NCI-H226 (cell line): ENCODE measurements at regions not wholly inside any gene's neighbourhood (a gene's known extent, or its start where the extent isn't known, plus 50 kb on each side); places are given as distances from the start of the nearest gene placed in this dataset.
A peak's percentile ranks its signal among the peaks of the same experiment; 100 is the strongest.
"Not testable (repeated sequence)": the region's sequence is repeated elsewhere in the genome, so short reads cannot be mapped to it uniquely, and the experiment has no call there.

Experiments
- DNase-seq: peaks from one replicate; pipeline ENCODE4 v3.0.0-alpha.2; 2015

DNA sequence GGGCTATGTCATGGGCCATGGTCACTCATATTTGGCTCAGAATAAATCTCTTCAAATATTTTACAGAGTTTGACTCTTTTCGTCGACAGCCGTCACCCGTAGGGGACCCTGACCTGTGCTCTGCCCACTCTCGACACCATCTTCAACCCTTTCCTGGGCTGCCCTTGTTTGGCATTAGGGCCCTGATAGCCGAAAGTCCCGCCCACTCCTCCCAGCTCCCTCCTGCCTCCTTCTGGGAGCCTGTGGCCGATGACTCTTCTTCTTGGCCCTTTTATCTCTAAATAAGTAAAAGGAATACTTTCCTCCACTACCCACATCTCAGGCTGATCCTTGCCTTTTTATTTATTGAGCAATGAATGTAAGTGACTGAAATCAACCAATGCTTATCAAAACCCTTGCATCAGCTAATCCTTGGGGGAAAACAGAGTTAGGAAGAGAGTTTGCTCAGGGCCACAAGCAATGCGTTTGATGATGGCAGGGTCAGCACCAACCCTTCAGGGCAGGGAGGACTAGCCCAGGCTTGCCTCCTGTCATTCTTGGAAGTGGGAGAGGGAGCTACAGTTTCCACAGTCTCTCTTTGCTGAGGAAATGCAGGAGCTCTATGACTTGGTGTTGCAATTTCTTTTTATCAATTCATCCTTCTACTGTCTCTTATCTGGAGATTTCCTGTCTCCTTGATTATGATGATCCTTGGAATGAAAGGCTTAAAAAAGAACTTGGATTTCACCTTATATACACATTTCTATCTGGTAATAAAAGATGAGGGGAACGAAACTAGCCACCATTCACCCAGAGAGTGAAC, 218.2 kb upstream of the PODXL start:
- DNase-seq, result peak; percentile 59

DNA sequence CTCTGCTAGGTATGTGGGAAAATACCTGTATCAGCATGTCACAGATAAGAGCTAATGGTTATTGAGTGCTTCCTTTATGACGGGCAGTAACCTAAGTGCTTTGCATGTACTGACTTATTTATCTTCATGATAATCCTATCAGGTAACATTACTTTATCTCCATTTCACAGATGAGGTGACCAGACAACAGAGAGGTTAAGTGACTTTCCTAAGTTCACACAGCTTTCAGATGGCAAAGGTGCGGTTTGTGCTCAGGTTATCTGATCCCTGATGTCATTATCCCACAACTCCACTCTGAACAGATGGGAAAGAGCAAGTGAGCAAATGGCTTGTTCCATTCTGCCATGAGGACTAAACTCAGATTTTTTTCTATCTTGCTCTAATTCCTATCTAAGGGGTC, 217.0 kb upstream of the PODXL start:
- no peak for DNase-seq

DNA sequence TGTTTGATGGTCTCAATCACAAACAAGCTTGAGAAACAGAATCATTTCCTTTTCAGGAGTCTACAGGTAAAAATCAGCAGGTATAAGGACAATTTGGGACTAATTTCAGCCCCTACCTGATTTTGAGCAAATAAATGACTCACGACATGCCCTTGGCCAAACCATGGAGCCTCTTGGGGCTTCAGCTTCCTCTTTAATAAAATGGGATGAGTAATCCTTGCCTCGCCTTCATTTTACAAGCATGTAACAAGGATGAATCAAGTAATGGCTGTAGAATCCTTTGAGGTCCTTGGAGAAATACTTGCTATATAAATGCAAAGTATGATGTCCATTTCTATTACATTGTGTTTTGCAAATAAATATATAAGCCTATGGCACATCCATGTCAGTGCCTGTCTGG, 212.8 kb upstream of the PODXL start:
- peak; percentile 17 for DNase-seq

DNA sequence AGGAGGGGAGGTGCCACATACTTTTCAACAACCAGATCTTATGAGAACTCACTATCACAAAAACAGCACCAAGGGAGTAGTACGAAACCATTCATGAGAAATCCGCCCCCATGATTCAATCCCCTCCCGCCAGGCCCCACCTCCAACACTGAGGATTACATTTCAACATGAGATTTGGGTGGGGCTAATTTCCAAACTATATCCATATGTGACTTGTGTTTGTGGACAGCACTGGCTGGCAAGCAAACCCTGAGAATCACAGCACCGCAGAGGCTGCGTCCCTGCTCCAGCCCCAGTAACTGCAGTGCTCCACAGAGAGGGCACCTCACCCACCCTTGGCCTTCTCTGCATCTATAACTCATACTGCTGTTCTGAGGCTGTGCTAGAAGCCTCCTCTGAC, 211.2 kb upstream of the PODXL start:
- DNase-seq, result no peak

DNA sequence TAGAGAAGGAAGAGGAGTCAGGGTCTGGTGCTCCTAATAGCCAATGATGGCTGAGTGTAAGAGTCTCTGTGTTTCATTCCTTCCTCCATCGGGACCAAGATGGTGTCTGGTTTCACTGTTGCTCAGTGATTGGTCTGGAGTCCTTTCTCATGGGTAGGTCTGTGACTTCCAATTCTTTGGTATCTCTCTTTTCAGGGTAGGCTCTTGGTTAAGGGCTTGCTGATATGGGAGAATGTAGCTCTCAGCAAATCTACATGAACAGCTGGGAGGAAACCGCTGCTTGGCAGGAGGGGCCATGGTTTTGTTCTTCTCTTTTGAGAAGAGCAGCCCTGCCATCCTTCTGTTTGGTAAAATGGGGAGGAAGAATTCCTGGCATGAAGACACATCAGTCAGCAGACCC, 209.1 kb upstream of the PODXL start:
- DNase-seq, result no peak

DNA sequence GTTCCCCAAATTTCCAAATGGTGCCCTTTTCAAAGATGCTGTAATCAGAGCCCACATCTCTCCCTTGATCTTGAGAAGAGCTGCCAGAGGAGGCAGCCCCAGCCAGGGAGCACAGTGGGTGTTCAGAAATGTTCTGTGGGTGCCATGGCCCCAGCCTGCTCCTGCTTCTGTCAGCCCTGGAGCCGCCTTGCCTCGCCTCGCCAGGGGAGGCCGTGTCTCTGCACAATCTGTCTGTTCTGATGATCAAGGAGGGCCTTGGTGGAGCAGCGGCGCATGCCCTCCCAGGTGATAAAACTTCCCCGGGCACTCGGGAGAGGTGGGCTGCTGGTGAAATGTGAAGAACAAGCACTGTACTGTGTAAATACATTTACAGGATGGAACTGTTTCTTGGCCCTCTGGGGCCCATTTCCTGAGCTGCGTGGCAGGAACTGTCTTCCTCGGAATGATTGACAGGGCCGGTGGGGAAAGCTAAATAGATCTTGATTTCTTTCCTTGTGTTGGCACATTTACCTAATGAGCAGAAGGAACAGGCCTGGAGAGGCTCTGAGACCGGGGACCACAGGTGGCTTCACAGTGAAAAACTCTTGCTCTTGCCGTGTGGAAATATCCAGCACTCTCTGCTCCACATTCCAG, 207.8 kb upstream of the PODXL start:
- no peak for DNase-seq

DNA sequence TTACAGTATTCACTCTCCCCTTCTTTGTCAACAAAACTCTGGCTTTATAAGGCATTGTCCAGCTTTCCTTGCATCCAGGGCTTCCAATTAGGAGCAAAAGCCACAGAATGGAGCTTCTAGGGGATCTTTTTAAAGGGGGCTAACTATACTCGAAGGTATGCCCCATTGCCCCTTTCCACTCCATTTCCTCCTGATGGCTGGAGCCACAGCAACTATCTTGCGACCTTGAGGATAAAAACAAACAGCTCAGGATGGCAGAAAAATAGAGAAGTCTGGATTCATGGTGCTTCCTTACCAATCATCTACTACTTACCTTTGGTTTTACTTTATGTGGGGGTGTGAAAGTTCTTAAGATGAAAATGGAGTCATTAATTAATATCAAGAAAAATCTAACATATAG, 206.3 kb upstream of the PODXL start:
- DNase-seq, result no peak

DNA sequence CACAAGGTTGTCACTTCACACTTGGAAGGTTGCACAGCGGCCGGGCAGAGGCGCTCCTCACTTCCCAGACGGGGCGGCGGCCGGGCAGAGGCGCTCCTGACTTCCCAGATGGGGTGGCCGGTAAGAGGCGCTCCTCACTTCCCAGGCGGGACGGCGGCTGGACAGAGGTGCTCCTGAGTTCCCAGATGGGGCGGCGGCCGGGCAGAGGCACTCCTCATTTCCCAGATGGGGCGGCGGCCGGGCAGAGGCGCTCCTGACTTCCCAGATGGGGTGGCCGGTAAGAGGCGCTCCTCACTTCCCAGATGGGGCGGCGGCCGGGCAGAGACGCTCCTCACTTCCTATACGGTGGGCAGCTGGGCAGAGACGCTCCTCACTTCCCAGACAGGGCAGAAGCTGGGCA, 199.4 kb upstream of the PODXL start:
- DNase-seq, result not testable (repeated sequence)

DNA sequence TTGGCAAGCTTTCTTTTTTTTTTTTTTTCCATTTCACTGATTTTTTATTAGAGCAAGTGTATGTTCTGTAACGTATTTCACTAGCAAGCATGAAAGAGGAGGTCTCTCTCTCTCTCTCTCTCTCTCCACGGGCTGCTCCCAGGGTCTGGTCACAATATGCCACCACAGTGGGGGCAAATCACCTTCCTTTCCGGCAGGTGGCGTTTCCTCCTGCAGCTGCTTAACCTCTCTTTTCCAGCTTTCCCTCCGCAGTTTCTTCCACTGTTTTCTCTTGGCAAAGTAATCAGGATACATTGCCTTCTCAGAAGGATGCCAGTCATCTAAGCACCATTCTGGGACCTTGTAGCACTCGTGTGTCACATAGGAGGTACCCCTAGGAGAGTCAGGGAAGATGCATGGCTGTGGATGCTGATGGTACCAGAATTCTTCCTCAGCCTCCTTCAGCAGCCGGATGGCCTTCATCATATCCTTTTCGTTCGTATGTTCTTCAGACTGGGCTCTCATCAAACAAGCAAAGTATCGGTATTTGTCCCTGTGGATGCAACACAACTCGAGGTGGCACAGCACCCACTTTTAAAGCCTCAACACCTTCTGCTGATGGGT, 197.3 kb upstream of the PODXL start:
- DNase-seq, result no peak

DNA sequence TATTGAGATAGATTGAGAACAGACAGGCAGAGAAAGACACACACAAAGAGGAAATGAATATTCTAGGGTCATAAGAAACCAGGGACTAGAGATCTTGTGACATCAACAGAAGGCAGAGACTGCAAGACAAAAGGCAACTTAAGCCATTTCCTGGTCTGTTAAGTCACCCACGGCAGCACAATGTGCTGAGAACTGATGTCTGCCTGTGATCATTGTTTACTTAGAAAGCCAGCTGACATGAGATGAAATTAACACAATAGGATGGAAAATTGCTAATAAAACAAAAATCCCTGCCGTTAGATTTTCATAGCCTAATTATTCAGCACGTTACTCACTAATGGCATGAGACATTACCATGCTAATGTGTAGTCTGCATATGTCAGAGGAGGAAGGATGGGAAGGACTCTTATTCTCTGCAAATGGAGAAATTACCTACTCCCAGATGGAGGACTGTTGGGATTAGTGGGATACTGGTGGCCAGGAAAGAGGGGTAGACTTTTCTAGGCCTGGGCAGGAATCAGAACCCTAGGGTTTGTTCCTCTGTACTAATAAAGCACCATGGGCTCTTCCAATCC, 191.3 kb upstream of the PODXL start:
- DNase-seq, result no peak

DNA sequence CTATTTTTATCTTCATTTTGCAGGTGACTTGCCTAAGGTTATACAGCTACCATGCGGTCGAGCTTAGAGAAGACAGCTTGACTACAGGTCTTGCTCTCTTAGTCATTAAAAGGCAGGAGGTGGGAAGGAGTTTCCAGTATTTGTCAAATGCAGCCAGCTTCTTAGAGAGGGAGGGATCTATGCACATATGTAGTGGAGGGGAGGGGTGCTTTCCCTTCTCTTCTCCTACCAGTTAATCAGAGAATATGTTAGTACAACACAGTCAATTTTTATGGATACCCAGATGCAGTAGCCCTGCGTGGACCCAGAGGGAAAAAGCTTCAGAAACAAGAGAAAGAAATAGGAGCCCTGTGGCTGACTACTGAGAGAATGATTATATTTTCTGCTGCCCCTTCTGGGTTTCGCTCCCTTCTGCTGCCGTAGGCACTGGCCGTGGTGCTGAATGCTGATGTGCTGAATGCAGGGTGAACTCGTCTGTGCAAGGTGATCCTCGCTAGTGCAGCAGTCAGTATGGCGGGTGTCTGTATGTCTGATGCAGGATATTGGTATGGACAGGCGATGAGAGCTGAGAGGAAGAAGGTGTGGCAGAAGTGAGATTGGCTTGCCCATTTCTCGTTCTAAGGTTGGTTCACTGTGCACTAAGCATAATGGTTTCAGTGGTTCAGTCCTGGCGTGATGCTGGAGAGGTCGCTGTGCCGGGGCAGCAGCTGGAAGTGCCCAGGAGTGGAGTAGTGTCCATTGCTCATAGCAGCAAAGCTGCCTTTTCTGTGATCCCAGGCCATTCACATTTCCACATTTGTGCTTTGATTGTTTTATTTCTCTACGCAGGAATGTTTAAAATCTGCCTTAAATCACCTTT, 189.2 kb upstream of the PODXL start:
- DNase-seq, result peak; percentile 24

DNA sequence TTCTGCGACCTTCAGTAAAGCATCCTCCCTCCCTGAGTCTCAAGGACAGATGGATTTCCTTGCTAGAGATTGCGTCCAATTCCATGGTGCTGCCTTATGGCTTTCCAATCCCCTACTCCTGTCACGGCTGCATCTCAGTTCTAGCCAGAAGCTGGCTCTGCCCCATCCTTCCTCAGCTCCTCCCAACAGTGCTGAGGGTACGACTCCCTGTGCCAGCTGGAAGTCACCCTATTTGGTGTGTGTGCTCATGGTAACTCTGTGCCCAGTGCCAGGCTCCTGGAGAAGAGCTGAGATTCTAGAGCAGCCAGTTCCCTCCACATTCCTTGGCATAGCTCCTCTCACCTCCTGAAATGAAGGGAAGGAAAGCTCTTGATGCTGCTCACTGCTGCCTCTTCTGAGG, 185.0 kb upstream of the PODXL start:
- DNase-seq, result no peak

DNA sequence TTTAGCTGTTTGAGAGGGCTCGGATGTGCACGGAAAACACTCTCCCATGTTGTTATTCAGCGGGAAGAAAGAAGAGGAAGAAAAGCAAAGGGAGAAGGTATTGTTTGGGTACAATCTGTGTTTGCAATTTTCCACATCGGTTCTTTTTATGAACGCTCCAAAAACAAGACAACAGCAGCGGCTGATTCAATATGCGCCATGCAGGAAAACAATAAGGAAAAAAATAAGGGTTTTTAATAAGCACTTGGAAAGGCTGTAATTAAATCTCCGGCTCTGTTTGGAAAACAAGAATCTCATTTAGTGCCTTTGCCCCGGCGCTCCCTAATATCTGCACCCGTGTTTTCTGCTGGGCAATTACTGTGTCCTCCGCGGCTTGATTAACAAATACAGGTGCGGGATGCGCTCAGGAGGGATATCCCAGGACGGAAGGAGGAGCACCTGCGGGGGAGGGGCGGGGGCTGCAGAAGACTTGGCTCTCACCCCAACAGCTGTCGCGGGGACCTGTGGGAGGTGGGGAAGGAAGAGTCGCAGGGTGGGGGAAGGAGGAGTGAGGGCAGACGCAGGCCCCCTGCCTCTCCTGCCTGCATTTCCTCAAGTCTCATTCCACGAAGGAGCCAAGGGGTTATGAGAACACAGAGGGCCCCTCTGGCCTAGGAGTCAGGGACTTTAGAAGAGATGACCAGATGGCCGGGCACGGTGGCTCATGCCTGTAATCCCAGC, 181.5 kb upstream of the PODXL start:
- DNase-seq, result no peak

DNA sequence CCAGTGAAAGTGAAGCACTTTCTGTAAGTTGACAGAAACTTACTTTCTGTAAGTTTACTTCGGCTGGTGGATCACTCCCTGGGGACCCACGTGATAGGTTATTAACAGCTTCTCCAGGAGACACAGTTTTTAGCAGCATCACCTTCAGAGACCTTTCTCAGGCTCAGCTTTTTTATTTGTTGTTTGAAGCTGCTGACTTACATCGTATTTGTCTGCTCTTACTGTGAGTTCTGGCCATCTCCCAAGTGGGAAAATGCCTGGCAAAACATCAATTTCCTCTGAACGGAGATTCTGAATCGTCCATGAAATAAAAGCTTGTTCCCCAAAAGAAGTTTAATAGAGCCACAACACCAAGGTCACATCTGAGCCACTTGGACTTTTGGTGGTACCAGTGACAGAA, 178.7 kb upstream of the PODXL start:
- DNase-seq, result no peak

DNA sequence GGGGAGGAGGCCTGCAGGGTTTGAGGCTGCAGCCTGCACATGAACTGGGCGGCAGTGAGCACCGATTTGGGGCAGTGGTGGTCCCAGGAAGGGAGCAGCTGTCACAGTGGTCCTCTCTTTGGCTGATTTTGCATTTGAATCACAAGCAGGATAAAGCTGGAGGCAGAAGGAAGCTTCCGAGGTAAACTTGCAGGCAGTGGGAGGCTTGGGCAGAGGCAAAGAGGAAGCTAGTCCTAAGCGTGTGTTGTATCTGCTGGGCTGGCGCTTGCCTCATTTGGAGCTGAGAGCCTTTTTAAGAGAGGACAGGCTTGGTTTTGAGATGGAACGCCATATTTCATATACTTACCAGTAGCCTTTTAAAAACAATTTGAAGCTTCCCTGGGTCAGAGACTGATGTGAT, 177.2 kb upstream of the PODXL start:
- DNase-seq, result no peak

DNA sequence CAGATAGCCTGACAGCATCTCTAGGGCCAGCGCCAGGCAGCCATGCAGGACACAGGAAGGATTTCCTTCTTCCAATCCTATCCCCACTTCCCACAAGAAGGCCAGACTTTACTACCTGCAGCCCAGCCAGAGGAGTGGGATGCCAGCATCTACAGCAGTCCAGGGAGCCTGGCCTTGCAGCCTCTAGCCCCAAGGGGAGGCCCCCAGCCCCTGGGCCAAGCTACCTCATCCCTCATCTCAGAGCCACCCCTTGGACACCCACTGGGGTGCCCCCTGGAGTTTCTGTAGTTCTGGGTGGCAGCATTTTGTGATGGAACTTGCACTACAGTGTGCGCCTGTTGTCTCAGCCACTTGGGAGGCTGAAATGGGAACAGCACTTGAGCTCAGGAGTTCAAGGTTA, 170.8 kb upstream of the PODXL start:
- no peak for DNase-seq

DNA sequence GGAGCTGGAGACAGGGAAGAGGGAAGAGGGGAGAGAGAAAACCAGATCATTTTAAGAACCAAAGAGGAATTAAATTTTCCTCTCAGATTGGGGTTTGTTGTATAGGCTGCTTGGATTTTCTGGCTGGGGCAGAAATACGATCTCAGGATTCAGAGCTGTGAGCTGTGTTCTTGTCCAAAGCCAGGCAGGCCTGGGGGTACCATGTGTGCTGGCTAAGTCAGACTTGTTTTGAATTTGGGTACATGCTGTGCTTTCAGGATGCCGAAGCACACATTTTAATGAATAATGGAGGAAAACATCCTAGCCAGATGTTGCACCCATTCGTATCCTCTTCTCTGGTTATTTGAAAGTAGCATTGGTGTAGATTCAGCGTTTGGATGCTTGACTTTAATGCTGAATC, 170.3 kb upstream of the PODXL start:
- DNase-seq, result no peak

DNA sequence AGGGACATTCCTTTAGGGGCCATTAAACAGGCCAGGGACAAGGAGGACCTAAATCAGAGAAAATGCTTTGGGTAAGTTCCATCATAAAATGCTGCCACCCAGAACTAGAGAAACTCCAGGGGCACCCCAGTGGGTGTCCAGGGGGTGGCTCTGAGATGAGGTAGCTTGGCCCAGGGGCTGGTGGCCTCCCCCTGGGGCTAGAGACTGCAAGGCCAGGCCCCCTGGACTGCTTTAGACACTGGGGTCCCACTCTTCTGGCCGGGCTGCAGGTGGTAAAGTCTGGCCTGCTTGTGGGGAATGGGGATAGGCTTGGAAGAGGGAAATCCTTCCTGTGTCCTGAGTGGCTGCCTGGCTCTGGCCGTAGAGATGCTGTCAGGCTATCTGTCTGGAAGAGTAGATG, 169.6 kb upstream of the PODXL start:
- DNase-seq, result no peak

DNA sequence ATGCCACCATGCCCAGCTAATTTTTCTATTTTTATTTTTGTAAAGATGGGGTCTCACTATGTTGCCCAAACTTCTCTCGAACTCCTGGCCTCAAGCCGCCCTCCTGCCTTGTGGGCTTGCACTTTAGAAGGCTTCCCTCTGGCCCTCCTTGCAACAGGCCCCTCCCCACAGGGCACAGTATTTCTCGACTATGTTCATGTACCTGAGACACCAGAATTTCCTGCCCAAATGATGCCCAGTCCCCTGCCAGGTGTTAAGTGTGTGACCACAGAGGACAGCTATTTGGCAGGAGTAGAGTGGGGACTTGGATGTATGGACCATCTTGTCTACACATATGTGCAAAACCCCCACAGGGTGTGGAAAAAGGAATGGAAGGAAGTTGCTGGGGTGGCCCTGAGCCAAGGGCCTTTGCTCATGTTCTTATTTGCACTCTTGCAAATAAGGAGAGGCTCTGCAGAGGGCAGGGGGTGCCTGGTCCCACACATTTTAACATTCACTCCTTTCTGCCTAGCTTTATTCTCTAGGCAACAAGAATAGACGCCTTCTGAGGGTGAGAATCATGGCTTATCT, 168.4 kb upstream of the PODXL start:
- DNase-seq, result no peak

DNA sequence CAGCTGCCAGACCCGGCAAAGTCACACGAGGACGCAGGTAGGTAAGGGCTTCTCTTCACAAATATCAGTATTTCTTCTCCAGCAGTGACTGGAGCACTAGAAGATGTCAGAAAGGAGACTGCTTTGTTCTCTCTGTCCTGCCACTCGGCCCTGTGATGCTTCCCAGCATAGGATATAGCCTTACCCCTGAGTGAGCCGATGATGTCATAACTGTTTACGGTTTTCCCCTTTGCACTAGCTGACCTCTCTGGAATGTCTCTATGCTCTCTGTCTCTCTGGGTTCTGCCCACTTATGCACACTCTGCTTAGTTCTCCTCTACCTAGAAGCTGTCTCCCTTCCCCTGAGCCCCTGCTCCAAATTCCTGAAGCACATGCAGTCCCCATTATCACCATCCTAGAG, 167.5 kb upstream of the PODXL start:
- peak; percentile 15 for DNase-seq

DNA sequence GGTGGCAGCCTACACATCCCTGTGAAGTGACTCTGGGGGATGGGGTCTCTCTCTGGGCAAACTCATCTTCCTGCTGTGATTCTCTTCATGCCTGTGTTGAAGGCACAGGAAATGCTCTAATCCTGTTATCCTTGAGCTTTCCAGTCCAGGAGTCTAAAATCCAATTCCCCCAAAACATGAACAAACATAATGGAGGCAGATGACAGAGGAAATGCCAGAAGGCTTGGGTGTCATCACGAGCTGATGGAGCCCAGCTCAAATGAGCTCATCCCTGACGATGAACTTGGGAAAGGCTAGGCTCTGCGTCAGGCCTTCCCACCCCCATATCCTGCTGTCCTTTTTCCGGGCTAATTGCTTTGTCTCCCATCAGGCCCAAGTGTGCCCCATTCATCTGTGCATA, 165.9 kb upstream of the PODXL start:
- DNase-seq, result no peak

DNA sequence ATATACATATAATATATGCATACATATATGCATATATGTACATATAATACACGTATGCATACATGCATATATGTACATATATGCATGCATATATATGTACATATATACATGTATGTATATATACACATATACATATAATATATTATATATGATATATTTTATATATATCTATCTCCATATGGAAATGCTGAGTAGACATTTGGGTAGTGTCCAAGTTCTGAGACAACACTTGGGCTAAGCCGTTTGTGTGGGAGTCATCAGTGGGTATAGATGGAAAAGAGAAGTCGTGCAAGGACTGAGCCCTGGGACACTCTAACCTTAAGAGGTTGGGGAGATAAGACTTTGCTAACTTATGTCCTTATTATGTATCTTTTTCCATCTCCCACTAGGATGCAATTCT, 165.2 kb upstream of the PODXL start:
- no peak for DNase-seq
